ENCODE measurements at regions not wholly inside any gene's neighbourhood (a gene's known extent, or its start where the extent isn't known, plus 50 kb on each side); places are given as distances from the start of the nearest gene placed in this dataset.

DNA sequence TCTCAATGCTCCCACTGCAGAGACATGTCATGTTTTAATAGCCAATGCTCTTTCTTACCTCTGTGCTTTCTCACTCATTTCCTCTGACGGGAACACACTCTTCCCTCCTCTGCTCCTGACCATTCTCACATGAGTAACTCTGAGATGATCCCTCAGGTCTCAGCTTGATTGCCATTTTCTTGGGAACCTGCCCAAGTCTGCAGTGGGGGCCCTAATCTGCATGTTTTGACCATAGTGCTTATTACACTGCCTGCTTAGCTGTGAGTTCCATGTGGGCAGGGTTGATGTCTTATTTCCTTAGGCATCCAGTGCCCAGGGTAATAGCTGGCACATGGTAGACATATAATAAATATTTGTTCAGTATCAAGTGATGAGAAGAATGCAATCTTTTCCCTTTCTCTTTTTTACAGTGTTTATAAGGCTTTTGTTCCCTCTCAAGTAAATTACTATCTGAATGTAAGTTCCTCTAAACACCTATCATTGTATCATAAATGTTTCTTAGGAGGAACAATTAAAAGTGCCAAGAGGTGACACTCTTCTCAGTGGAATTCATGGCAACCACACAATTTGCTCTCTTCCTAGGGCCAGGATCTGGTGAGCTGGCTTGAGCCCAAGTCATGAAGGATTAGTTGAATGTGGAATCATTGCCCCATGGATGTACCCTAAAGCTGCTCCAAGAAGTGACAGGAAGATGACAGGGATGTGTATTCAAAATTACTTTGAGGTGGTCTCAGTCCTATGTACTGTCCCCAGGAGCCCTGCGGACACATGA is 485.4 kb upstream of the USP24 start:
- no peaks in the 10 kb centered on the region for H3K27me3 ChIP-seq (ENCODE audit: control insufficient read depth, insufficient read depth, low read length, poor library complexity, severe bottlenecking)
- no peak overlapping the region for H3K4me3 ChIP-seq (ENCODE audit: insufficient read depth, low read depth, low read length)
- no peaks in the 10 kb centered on the region for H3K36me3 ChIP-seq (ENCODE audit: control insufficient read depth, insufficient read depth, low read length)
- no peak overlapping the region for H3K27ac ChIP-seq (ENCODE audit: insufficient read depth, low read depth, low read length, poor library complexity, severe bottlenecking)
- H3K9me3 ChIP-seq (ENCODE audit: control insufficient read depth, low read length): no peaks in the 10 kb centered on the region
- no peaks in the 10 kb centered on the region for H3K4me1 ChIP-seq (ENCODE audit: control insufficient read depth, insufficient read depth, low read length)
- WGBS, 2 experiments: 63 to 73% methylated on average over 2 of the region's 2 CpGs

DNA sequence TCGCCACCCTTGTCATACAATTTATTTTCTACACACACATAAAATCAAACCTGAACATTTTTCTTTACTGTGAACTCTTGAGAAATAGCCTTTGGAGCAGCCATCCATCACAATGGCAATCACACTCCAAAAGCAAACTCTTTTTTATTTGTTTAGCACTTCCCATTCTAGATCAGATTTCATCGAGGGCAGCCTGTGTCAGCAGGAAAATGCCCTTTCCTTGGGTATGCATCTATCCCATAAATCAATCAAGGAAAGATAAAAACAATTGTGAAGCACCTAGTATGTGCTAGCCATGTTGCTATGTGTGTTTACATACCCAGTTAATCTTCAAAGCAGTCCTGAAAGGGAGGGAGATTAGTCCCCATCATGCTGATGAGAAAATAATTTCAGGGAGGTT is 484.1 kb upstream of the USP24 start:
- Histone ChIP-seq H3K4me1 (ENCODE audit: control insufficient read depth, insufficient read depth, low read length) (no peaks in the 10 kb centered on the region), H3K27me3 (ENCODE audit: control insufficient read depth, insufficient read depth, low read length, poor library complexity, severe bottlenecking) (no peaks in the 10 kb centered on the region), H3K27ac (ENCODE audit: insufficient read depth, low read depth, low read length, poor library complexity, severe bottlenecking) (no peak overlapping the region), H3K4me3 (ENCODE audit: insufficient read depth, low read depth, low read length) (no peak overlapping the region), H3K36me3 (ENCODE audit: control insufficient read depth, insufficient read depth, low read length) (no peaks in the 10 kb centered on the region), H3K9me3 (ENCODE audit: control insufficient read depth, low read length) (no peaks in the 10 kb centered on the region)
- 86 to 94% methylated on average over 2 of the region's 2 CpGs for WGBS, 2 experiments

- WGBS, 2 experiments: 82 to 91% methylated on average over 4 of the region's 4 CpGs
- Histone ChIP-seq H3K27me3 (ENCODE audit: control insufficient read depth, insufficient read depth, low read length, poor library complexity, severe bottlenecking) (no peaks in the 10 kb centered on the region), H3K4me1 (ENCODE audit: control insufficient read depth, insufficient read depth, low read length) (no peaks in the 10 kb centered on the region)
Measured at GRCh38 chr1:55697997-55698535, 482.9 kb upstream of the USP24 start.

GRCh38 chr1:55696891-55697290 is 481.7 kb upstream of the USP24 start:
- 94 to 95% methylated on average over 1 to 2 of the region's 2 CpGs for WGBS, 2 experiments
- no peak overlapping the region for H3K4me3 ChIP-seq (ENCODE audit: insufficient read depth, low read depth, low read length)
- no peak overlapping the region for H3K27ac ChIP-seq (ENCODE audit: insufficient read depth, low read depth, low read length, poor library complexity, severe bottlenecking)
- H3K9me3 ChIP-seq (ENCODE audit: control insufficient read depth, low read length): no peaks in the 10 kb centered on the region
- H3K36me3 ChIP-seq (ENCODE audit: control insufficient read depth, insufficient read depth, low read length): no peaks in the 10 kb centered on the region
- H3K4me1 ChIP-seq (ENCODE audit: control insufficient read depth, insufficient read depth, low read length): no peaks in the 10 kb centered on the region
- H3K27me3 ChIP-seq (ENCODE audit: control insufficient read depth, insufficient read depth, low read length, poor library complexity, severe bottlenecking): no peaks in the 10 kb centered on the region

More at GRCh38 chr1:55697997-55698535, 482.9 kb upstream of the USP24 start:
- no peaks in the 10 kb centered on the region for H3K9me3 ChIP-seq (ENCODE audit: control insufficient read depth, low read length)
- no peak overlapping the region for H3K27ac ChIP-seq (ENCODE audit: insufficient read depth, low read depth, low read length, poor library complexity, severe bottlenecking)
- H3K36me3 ChIP-seq (ENCODE audit: control insufficient read depth, insufficient read depth, low read length): no peaks in the 10 kb centered on the region
- no peak overlapping the region for H3K4me3 ChIP-seq (ENCODE audit: insufficient read depth, low read depth, low read length)

DNA sequence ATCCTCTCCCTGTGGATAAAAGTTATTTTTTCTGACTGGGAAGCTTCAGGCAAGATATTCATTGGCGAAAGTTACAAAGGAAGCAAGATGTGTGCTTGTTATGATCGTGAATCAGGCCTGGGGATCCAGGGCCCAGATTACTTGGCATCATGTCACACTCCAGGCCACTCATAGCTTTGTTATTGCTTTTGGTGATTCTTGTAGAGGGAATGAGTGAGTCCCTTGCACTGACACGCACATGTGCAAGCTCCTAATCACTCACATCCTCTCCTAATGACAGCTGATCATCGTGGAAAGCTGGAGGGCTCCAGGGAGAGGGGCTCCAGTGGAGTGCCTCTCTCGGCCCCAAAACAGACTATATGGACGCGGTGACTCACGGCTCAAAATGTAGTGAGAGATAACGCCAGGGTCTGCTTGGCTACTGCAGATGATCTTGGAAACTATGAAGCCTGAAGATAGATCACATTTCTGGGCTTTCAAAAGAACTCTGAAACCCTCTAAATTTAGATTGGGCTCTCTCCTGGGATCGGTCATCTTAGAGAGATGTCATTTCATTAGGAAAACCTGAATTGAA is 481.1 kb upstream of the USP24 start:
- 94 to 97% methylated on average over 10 of the region's 10 CpGs for WGBS, 2 experiments
- Histone ChIP-seq H3K4me1 (ENCODE audit: control insufficient read depth, insufficient read depth, low read length) (no peaks in the 10 kb centered on the region), H3K9me3 (ENCODE audit: control insufficient read depth, low read length) (no peaks in the 10 kb centered on the region), H3K4me3 (ENCODE audit: insufficient read depth, low read depth, low read length) (no peak overlapping the region), H3K36me3 (ENCODE audit: control insufficient read depth, insufficient read depth, low read length) (no peaks in the 10 kb centered on the region), H3K27ac (ENCODE audit: insufficient read depth, low read depth, low read length, poor library complexity, severe bottlenecking) (no peak overlapping the region), H3K27me3 (ENCODE audit: control insufficient read depth, insufficient read depth, low read length, poor library complexity, severe bottlenecking) (no peaks in the 10 kb centered on the region)

GRCh38 chr1:55695552-55695951 is 480.4 kb upstream of the USP24 start:
- Histone ChIP-seq H3K27me3 (ENCODE audit: control insufficient read depth, insufficient read depth, low read length, poor library complexity, severe bottlenecking) (no peaks in the 10 kb centered on the region), H3K27ac (ENCODE audit: insufficient read depth, low read depth, low read length, poor library complexity, severe bottlenecking) (no peak overlapping the region), H3K36me3 (ENCODE audit: control insufficient read depth, insufficient read depth, low read length) (no peaks in the 10 kb centered on the region), H3K4me3 (ENCODE audit: insufficient read depth, low read depth, low read length) (no peak overlapping the region), H3K9me3 (ENCODE audit: control insufficient read depth, low read length) (no peaks in the 10 kb centered on the region), H3K4me1 (ENCODE audit: control insufficient read depth, insufficient read depth, low read length) (no peaks in the 10 kb centered on the region)
- WGBS, 2 experiments: 92 to 98% methylated on average over 4 of the region's 5 CpGs

DNA sequence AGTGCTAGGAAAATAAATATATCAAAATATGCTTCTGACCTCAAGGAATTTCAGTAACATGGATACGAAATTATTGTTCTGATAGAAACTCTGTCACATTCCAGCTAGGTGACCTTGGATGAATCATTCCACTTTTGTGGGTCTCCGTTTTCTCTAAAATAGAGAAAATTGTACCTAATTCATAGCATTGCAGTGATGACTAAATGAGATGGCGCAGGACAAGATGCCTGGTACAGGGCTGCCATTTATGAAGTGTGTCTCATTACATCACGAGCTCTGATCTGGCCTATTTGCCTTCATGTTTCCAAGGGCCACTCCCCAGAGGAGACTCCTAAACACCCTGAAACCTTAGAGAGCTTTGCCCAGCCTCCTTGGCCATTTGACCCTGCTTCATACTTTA is 480.0 kb upstream of the USP24 start:
- Histone ChIP-seq H3K9me3 (ENCODE audit: control insufficient read depth, low read length) (no peaks in the 10 kb centered on the region), H3K36me3 (ENCODE audit: control insufficient read depth, insufficient read depth, low read length) (no peaks in the 10 kb centered on the region), H3K27ac (ENCODE audit: insufficient read depth, low read depth, low read length, poor library complexity, severe bottlenecking) (no peak overlapping the region), H3K4me1 (ENCODE audit: control insufficient read depth, insufficient read depth, low read length) (no peaks in the 10 kb centered on the region), H3K4me3 (ENCODE audit: insufficient read depth, low read depth, low read length) (no peak overlapping the region), H3K27me3 (ENCODE audit: control insufficient read depth, insufficient read depth, low read length, poor library complexity, severe bottlenecking) (no peaks in the 10 kb centered on the region)
- 88 to 93% methylated on average over 4 of the region's 4 CpGs for WGBS, 2 experiments

DNA sequence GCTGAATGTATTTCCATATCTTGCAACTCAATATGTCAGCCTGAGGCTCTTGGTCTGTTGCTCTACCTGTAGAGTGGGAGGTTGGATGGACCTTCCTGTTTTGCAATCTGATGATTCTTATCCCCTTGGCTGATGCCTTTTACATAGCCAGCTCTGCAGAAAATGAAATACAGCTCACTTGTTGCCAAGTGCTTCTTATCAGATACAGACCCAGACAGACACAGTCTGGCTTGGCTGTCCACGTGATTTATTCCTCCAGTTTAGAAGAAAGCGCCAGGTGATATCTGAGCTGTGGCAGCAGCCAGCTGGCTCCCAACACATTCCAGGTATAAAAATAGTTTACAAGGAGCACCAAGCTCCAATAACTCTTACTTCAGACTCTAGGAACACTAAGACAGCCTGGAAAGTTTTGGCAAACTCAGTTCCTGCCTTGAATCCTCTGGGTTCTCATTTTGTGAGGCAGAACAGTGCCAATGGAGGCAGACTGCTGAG is 479.2 kb upstream of the USP24 start:
- Histone ChIP-seq H3K4me3 (ENCODE audit: insufficient read depth, low read depth, low read length) (no peak overlapping the region), H3K27ac (ENCODE audit: insufficient read depth, low read depth, low read length, poor library complexity, severe bottlenecking) (no peak overlapping the region), H3K9me3 (ENCODE audit: control insufficient read depth, low read length) (no peaks in the 10 kb centered on the region), H3K36me3 (ENCODE audit: control insufficient read depth, insufficient read depth, low read length) (no peaks in the 10 kb centered on the region), H3K4me1 (ENCODE audit: control insufficient read depth, insufficient read depth, low read length) (no peaks in the 10 kb centered on the region), H3K27me3 (ENCODE audit: control insufficient read depth, insufficient read depth, low read length, poor library complexity, severe bottlenecking) (no peaks in the 10 kb centered on the region)
- 87 to 95% methylated on average over 2 of the region's 2 CpGs for WGBS, 2 experiments

- H3K4me1 ChIP-seq (ENCODE audit: control insufficient read depth, insufficient read depth, low read length): no peaks in the 10 kb centered on the region
- WGBS, 2 experiments: 91 to 96% methylated on average over 1 of the region's 1 CpG
- no peak overlapping the region for H3K4me3 ChIP-seq (ENCODE audit: insufficient read depth, low read depth, low read length)
- H3K36me3 ChIP-seq (ENCODE audit: control insufficient read depth, insufficient read depth, low read length): no peaks in the 10 kb centered on the region
- H3K27ac ChIP-seq (ENCODE audit: insufficient read depth, low read depth, low read length, poor library complexity, severe bottlenecking): no peak overlapping the region
- no peaks in the 10 kb centered on the region for H3K27me3 ChIP-seq (ENCODE audit: control insufficient read depth, insufficient read depth, low read length, poor library complexity, severe bottlenecking)
- H3K9me3 ChIP-seq (ENCODE audit: control insufficient read depth, low read length): no peaks in the 10 kb centered on the region
Measured at GRCh38 chr1:55692726-55693125, 477.6 kb upstream of the USP24 start.

GRCh38 chr1:55690366-55690765 is 475.2 kb upstream of the USP24 start:
- Histone ChIP-seq H3K36me3 (ENCODE audit: control insufficient read depth, insufficient read depth, low read length) (no peaks in the 10 kb centered on the region), H3K27ac (ENCODE audit: insufficient read depth, low read depth, low read length, poor library complexity, severe bottlenecking) (no peak overlapping the region), H3K4me1 (ENCODE audit: control insufficient read depth, insufficient read depth, low read length) (no peaks in the 10 kb centered on the region), H3K27me3 (ENCODE audit: control insufficient read depth, insufficient read depth, low read length, poor library complexity, severe bottlenecking) (no peaks in the 10 kb centered on the region), H3K4me3 (ENCODE audit: insufficient read depth, low read depth, low read length) (no peak overlapping the region), H3K9me3 (ENCODE audit: control insufficient read depth, low read length) (no peaks in the 10 kb centered on the region)
- 95 to 96% methylated on average over 4 of the region's 4 CpGs for WGBS, 2 experiments

Data from ectodermal cell (in vitro differentiated cells).